HFFc6 (cell line): ENCODE measurements at regions not wholly inside any gene's neighbourhood (a gene's known extent, or its start where the extent isn't known, plus 50 kb on each side); places are given as distances from the start of the nearest gene placed in this dataset.

Experiments used
- DNase-seq: peaks from one replicate; pipeline ENCODE4 v3.0.0-alpha.2; 2018
- H3K27ac Mint-ChIP-seq: 2 replicates; pipeline ENCODE4 v1.8.0; 2020; ENCODE audit warnings: mild to moderate bottlenecking, mixed read lengths
- H3K27me3 Mint-ChIP-seq: 2 replicates; pipeline ENCODE4 v1.8.0; 2021; ENCODE audit warnings: mild to moderate bottlenecking, moderate library complexity, mixed read lengths; ENCODE audit not compliant: insufficient read depth
- H3K36me3 Mint-ChIP-seq: 2 replicates; pipeline ENCODE4 v1.8.0; 2021; ENCODE audit warnings: low read depth, mixed read lengths
- H3K4me1 Mint-ChIP-seq: 2 replicates; pipeline ENCODE4 v1.8.0; 2020; ENCODE audit warnings: low read depth, mixed read lengths
- H3K4me3 Mint-ChIP-seq: 2 replicates; pipeline ENCODE4 v1.8.0; 2020; ENCODE audit warnings: mild to moderate bottlenecking, moderate library complexity, mixed read lengths
- H3K9me3 Mint-ChIP-seq: 2 replicates; pipeline ENCODE4 v1.8.0; 2020; ENCODE audit warnings: mild to moderate bottlenecking, mixed read lengths
- TF ChIP-seq, protein P1 (sequence below): fragments of 200-600 bp; sonication (generic); IDR thresholded peaks from 2 replicates; pipeline ENCODE4 v1.5.0; 2021; ENCODE audit warnings: antibody characterized with exemption, mild to moderate bottlenecking

DNA sequence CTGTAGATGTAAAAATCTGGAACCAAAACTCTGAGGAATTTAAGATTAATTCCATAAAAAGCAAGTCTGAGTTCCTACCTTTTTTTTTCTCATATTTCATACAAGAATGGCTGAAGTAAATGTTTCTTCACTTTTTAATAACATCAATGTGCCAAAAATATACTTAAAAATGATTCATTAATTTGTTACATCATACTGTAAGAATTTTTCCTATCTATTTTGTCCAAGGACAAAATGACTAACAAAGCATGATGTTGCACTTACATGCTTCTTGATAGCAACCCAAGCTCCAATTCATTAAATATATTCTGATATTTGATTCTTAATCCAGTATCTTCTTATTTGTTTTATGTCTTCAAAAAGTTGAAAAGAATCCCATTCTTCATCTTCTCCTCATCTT lies 988.3 kb downstream of the TLE1 start:
- Mint-ChIP-seq H3K27ac (no peak overlapping the region), H3K9me3 (peaks cover 23% of the 10 kb centered on the region), H3K4me3 (no peak overlapping the region), H3K36me3 (no peaks in the 10 kb centered on the region), H3K27me3 (no peaks in the 10 kb centered on the region), H3K4me1 (no peaks in the 10 kb centered on the region)
- no peak for DNase-seq
- TF ChIP-seq, protein P1, sequence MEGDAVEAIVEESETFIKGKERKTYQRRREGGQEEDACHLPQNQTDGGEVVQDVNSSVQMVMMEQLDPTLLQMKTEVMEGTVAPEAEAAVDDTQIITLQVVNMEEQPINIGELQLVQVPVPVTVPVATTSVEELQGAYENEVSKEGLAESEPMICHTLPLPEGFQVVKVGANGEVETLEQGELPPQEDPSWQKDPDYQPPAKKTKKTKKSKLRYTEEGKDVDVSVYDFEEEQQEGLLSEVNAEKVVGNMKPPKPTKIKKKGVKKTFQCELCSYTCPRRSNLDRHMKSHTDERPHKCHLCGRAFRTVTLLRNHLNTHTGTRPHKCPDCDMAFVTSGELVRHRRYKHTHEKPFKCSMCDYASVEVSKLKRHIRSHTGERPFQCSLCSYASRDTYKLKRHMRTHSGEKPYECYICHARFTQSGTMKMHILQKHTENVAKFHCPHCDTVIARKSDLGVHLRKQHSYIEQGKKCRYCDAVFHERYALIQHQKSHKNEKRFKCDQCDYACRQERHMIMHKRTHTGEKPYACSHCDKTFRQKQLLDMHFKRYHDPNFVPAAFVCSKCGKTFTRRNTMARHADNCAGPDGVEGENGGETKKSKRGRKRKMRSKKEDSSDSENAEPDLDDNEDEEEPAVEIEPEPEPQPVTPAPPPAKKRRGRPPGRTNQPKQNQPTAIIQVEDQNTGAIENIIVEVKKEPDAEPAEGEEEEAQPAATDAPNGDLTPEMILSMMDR: no peak

DNA sequence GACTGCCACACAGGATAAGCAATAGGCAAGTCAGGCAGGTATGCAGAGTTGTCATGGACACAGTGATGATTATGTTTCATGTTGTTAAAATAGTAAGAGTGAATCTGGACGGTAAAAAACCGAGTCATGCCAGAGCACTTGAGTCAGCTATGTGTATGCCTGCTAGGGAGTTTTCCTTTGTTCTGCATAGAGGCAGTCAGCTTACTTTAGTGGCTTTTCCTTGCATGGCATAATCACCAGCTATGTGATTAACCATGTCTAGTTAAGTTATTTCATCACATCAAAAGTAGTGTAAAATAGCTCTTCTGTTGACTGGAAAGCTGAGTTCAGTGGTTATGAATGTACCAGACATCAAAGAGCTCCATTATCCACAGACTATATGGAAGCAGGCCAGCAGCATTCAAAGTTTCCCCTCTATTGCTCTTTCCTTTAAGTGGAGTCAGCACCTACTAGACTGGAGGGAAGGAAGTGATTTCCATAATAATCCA lies 989.8 kb downstream of the TLE1 start:
- Mint-ChIP-seq H3K27me3 (no peaks in the 10 kb centered on the region), H3K9me3 (peaks cover 27% of the 10 kb centered on the region), H3K4me3 (no peak overlapping the region), H3K36me3 (no peaks in the 10 kb centered on the region), H3K27ac (no peak overlapping the region), H3K4me1 (no peaks in the 10 kb centered on the region)
- no peak for DNase-seq
- TF ChIP-seq, protein P1: no peak

DNA sequence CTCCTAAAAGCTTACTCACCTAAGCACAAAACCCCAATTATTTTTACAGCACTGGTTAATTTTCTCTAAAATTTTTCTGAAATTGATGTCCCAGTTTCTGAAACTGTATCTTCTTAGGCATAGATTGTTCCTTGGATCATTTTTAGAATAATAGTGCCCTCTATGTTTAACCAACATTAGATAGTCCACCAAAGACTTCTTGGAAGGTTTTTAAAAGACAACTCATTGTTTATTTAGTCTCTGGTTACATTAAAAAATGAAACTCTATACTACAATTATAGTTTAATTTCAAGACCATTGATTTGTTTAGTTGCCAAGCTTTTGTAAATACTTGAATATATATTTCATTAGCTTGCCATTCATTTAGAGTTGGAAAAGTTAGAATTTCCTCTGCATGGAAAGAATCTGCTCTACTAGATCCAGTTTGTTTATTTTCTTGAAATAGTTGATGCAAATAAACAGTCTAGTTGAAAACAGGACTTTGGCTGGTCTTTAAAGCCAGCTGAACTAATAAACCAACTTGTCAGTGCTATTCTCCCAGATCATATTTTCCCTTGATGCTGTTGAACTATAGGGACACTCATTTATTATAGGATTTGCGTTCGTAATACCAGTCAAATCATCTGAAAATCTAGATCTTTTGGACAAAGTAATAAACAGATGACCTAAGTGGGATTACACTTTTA lies 990.5 kb downstream of the TLE1 start:
- TF ChIP-seq, protein P1: no peak
- DNase-seq: no peak
- Mint-ChIP-seq H3K36me3 (no peaks in the 10 kb centered on the region), H3K27me3 (no peaks in the 10 kb centered on the region), H3K4me3 (no peak overlapping the region), H3K27ac (no peak overlapping the region), H3K4me1 (no peaks in the 10 kb centered on the region), H3K9me3 (peaks cover 31% of the 10 kb centered on the region)

GRCh38 chr9:80692751-80693150 lies 996.6 kb downstream of the TLE1 start:
- DNase-seq: no peak
- Mint-ChIP-seq H3K27me3 (no peaks in the 10 kb centered on the region), H3K9me3 (peaks cover 22% of the 10 kb centered on the region), H3K36me3 (no peaks in the 10 kb centered on the region), H3K27ac (no peak overlapping the region), H3K4me3 (no peak overlapping the region), H3K4me1 (no peaks in the 10 kb centered on the region)
- TF ChIP-seq, protein P1: no peak

DNA sequence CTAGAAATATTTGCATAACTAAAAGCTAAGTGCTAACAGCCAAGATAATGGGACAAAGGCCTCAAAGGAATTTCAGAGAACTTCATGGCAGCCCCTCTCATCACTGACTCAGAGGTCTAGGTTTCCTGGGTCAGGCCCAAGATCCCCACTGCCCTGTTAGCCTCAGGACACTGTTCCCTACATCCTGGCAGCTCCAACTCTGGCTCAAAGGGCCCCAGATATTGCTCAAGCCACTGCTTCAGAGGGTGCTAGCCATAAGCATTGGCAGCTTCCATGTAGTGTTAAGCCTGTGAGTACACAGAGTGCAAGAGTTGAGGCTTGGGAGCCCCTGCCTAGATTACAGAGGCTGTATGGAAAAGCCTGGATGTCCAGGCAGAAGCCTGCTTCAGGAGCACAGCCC lies 998.1 kb downstream of the TLE1 start:
- H3K27me3 Mint-ChIP-seq: no peaks in the 10 kb centered on the region

More for the DNA sequence above, 998.1 kb downstream of the TLE1 start:
- H3K4me3 Mint-ChIP-seq: no peak overlapping the region
- H3K9me3 Mint-ChIP-seq: peaks cover 18% of the 10 kb centered on the region
- TF ChIP-seq, protein P1: no peak
- no peaks in the 10 kb centered on the region for H3K36me3 Mint-ChIP-seq
- no peak overlapping the region for H3K27ac Mint-ChIP-seq
- H3K4me1 Mint-ChIP-seq: no peaks in the 10 kb centered on the region
- no peak for DNase-seq
